NCI-H1417 treated with DMSO at 0.1 percent for 48 hours (cell line): ENCODE measurements at regions not wholly inside any gene's neighbourhood (a gene's known extent, or its start where the extent isn't known, plus 50 kb on each side); places are given as distances from the start of the nearest gene placed in this dataset.
"Not testable (repeated sequence)": the region's sequence is repeated elsewhere in the genome, so short reads cannot be mapped to it uniquely, and the experiment has no call there.

ENCODE experiments used
- DNase-seq: peaks from one replicate; lab custom pipeline; 2025; lab: John Stamatoyannopoulos, UW

DNA sequence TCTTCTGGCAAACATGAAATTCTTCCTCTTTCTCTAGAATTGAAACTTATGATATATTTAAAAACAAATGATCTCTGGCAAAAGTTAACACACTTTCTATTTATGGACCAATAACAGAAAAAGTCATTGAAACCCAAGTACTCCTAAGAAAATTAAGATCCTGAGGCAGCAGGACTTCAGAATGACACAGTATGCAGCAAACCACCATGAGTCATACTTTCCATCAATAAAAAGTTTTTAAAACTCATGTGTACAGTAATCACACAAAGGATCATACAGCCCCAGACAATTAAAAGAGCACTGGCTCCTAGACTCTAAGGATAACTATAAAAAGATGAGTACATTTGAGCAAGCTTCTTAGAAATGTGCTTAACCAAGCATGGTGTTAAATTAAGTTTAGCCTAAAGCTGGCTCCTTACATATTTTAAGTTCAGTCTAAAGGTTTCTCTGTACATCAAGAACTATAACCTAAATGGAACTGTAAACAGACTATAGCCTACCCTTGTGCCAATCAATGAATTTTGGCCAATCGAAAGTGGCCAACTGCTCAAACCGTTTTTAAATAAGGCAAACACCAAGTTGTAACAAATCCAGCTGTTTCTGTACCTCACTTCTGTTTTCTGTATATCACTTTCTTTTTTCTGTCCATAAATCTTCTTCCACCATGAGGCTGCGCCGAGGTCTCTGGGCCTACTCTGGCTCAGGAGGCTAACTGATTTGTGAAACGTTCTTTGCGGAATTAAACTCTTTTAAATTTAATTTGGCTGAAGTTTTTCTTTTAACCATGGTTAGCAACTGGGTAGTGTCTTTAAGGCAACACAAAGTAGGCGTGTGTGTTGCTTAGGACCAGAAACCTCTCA lies 232.1 kb upstream of the PIK3R1 start:
- no peak for DNase-seq

DNA sequence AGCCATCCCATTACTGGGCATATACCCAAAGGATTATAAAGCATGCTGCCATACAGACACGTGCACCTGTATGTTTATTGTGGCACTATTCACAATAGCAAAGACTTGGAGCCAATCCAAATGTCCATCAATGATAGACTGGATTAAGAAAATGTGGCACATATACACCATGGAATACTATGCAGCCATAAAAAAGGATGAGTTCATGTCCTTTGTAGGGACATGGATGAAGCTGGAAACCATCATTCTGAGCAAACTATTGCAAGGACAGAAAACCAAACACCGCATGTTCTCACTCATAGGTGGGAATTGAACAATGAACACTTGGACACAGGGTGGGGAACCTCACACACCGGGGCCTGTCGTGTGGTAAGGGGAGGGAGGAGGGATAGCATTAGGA lies 233.4 kb upstream of the PIK3R1 start:
- DNase-seq: not testable (repeated sequence)

GRCh38 chr5:67978171-67978570 lies 237.4 kb upstream of the PIK3R1 start:
- no peak for DNase-seq

- DNase-seq: no peak
Measured at GRCh38 chr5:67976891-67977601, 238.5 kb upstream of the PIK3R1 start.

- DNase-seq: no peak
Measured at GRCh38 chr5:67976181-67976580, 239.4 kb upstream of the PIK3R1 start.

DNA sequence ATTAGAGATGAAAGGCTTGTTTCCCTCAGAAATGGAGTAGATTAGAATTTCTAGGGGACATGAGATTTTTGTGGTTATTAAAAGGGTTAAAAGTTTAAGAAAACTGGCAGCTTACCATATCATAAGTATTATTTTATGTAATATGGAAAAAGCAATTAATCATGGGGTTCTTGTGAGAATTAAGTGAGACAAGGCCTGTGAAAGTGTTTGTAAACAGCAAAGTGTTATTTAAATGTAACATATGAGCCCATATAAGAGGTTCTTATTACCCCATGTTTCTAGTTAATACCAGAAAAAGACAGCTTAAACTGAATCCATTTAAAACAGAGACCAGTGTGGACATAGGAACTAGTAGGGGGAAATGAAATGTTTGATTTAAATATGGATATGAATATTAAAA lies 241.1 kb upstream of the PIK3R1 start:
- DNase-seq: no peak

DNA sequence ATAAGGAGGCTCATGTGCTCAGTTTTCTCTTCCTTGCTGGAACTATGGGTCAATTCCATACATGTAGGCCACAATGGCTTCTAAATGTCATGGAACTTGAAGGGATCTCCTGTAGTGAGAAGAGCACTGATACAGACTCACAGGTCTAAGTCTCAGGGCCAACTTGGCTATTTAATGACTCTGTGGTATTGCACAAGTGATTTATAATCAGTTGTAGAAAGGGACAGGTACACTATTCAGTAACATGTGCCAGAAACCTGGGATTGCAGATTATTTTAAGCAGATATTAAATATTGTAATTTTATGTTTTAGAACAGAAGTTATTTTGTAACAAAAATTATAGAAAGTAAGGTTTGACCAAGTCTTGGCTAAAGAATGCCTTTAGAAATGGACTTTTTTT lies 241.5 kb upstream of the PIK3R1 start:
- no peak for DNase-seq

DNA sequence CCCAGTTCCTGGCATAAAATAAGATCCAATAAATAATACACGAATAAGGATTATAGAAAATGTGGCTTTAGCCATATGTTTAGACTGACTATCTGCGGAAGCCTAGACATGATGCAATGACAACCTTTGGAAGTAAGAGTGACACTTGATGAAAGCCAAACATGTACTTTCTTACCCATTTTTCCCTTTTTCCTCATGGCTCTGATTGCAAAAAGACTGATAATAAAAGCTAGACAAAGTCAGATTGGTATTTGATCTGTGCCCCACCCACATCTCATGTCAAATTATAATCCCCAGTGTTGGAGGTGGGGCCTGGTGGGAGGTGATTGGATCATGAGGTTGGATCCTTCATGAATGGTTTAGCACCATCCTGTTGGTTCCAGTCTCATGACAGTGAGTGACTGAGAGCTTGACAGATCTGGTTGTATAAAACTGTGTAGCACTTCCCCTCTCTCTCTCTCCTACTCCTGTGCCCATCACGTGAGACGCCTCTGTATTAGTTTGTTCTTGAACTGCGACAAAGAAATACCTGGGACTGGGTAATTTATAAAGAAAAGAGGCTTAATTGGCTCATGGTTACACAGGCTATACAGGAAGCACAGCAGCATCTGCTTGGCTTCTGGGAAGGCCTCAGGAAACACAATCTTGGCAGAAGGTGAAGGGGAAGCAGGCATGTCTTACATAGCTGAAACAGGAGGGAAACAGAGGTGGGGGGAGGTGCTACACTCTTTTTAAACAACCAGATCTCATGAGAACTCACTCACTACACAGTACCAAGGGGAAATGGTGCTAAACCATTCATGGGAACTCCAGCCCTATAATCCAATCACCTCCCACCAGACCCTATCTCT lies 243.4 kb upstream of the PIK3R1 start:
- DNase-seq: no peak

- no peak for DNase-seq
Measured at GRCh38 chr5:67971223-67971830, 244.2 kb upstream of the PIK3R1 start.

GRCh38 chr5:67969631-67970030 lies 245.9 kb upstream of the PIK3R1 start:
- no peak for DNase-seq

- no peak for DNase-seq
Measured at GRCh38 chr5:67969176-67969575, 246.4 kb upstream of the PIK3R1 start.

- DNase-seq: no peak
Measured at GRCh38 chr5:67966712-67967111, 248.8 kb upstream of the PIK3R1 start.

GRCh38 chr5:67964619-67965018 lies 250.9 kb upstream of the PIK3R1 start:
- DNase-seq: no peak

DNA sequence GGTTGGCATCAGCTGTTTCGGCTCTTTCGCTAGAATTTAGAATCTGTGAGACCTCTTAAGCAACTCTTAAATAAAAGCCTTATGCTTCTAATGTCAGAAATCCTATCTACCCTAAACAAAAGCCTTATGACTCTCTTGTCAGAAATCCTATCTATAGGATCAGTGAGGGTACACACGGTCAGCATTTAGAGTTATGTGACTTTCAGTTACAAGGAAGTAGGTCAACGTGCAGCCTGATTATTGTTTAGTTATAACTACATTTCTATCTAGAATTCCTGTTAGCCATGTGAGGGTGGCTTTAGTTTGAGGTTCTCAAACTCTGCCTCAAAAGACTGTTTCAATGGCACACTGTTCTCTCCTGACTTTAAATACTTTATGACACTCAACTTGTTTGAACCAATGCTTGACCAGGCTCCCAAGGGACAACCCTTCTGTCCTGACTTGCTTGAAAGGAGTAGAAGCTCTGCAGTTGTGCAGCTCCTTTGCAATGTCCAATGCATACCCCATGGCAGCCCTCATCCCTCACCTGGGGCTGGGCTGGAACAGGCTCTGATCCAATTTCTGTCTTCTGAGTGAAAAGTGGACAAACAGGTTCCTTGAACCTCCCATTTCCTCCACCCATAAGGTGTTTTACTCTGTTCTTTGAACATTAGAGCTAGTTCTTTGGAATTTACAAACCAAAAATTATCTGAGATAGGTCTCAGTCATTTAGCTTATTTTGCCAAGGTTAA lies 251.6 kb upstream of the PIK3R1 start:
- DNase-seq: no peak

GRCh38 chr5:67960939-67961338 lies 254.6 kb upstream of the PIK3R1 start:
- DNase-seq: no peak

DNA sequence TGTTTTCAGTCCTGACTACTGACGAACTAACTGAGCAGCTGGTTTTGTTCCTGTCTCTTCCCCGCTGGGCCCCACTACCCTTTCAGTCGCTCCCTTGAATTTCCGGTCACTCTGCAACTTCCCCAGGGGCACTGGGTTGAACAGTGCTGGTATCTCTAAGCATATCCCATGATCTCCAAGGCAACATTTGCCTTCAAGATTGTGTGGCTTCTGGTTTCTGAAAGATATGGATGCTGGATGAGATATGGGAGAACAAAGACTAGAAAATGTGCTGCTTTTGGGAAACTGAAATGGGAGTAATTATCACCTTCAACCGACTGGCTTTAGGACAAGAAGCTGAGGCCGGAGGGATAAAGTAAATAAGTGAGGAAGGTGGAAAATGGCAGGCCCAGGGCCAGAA lies 258.2 kb upstream of the PIK3R1 start:
- DNase-seq: no peak

DNA sequence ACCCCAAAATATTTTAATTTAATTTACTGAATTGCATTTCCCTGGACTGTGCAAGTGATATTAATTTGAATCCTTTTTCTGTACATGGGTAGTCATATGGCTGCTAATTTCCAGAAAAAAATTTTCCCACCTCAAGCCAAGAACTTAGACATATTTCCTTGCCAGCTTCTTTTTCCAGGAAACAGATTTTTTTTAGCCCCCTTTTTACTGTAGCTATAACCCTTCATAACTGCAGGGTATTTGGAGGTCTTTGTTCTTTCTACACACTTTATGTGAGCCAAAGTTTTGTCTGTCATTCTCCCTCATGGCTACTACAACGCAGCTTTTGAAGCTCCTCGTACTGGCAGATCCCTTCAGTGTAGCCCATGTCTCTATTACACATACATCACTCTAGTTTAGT lies 261.2 kb upstream of the PIK3R1 start:
- no peak for DNase-seq

- no peak for DNase-seq
Measured at GRCh38 chr5:67942421-67942820, 273.1 kb upstream of the PIK3R1 start.

- no peak for DNase-seq
Measured at GRCh38 chr5:67941614-67942401, 273.7 kb upstream of the PIK3R1 start.

GRCh38 chr5:67935908-67936566 lies 279.5 kb upstream of the PIK3R1 start:
- no peak for DNase-seq
